ENCODE measurements at regions not wholly inside any gene's neighbourhood (a gene's known extent, or its start where the extent isn't known, plus 50 kb on each side); places are given as distances from the start of the nearest gene placed in this dataset.

GRCh38 chr9:4927043-4927471 lies 58.0 kb upstream of the JAK2 start:
- TF ChIP-seq EZH2 (IDR thresholded peaks at IDR 0.05; ENCODE audit: insufficient read depth, poor library complexity, severe bottlenecking) (no peak), EZH2phosphoT487 (IDR thresholded peaks at IDR 0.05; ENCODE audit: insufficient read depth, low read depth) (no peak)
